Medulla oblongata (tissue), 1 donor: ENCODE measurements at regions not wholly inside any gene's neighbourhood (a gene's known extent, or its start where the extent isn't known, plus 50 kb on each side); places are given as distances from the start of the nearest gene placed in this dataset.
"Not testable (repeated sequence)": the region's sequence is repeated elsewhere in the genome, so short reads cannot be mapped to it uniquely, and the experiment has no call there.

ENCODE experiments used
- DNase-seq: peaks from one replicate; pipeline ENCODE4 v3.0.0-alpha.2; 2015; ENCODE audit errors: extremely low spot score

DNA sequence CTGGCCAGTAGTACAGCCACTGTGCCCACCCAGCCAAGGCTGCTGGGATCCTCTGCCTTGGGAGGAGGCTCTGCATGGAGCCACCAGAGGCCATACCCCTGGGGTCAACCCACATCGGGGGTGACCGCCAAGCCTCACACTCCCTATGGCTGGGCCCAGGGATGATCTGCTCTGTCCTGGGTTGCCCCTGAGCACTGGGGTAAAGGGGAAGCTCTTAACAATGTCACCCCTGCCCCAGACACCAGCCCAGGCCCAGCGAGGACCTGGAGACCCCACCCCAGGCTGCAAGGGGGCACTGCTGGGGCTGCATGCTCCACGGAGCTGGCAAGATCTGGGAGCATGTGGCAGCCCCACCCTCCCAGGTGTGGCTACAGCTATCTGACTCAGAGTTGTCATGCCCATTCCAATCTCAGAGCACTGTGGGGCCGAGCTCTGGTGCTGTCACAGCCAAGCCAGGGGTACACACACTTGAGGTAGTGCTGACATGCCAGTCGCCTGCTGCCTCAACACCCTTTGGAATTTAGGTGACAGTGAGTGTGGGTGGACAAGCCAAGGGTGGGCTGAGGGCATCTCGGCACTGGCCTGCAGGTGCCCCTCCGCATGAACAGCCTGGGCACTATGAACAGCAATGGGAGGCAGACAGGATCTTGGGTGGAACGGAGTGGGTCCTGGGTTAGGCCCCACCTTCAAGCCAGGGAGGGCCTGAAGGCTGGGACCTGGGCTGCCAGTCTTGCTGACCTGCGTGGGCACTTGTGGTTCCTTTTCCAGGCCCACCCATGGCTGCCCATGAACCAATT lies 427.7 kb downstream of the LRRIQ3 start:
- no peak for DNase-seq

DNA sequence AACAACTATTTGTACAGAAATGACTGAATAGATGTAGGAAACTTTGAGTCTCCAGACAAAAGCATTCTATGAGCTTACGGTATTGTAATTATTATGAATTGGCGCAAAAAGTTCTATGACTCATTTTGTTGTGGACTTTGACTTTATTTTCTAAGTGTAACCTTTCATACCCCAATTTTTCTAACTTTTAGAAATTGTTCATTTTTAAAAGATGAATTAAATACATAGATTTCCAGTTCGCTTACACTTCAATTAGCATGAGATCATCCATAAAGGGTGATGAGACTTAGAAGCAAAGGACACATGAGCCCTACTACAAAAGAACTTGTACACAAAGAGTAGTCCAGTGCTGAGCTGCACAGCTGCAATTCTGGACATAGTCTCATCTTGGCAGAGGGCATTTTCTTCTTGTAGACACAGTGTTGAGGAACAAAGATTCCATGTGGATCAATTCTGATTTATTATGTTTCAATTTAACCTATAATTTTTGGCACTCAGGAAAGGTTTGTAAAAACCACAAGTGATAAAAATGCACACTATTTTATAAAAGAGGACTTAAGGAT lies 431.1 kb downstream of the LRRIQ3 start:
- DNase-seq: no peak

DNA sequence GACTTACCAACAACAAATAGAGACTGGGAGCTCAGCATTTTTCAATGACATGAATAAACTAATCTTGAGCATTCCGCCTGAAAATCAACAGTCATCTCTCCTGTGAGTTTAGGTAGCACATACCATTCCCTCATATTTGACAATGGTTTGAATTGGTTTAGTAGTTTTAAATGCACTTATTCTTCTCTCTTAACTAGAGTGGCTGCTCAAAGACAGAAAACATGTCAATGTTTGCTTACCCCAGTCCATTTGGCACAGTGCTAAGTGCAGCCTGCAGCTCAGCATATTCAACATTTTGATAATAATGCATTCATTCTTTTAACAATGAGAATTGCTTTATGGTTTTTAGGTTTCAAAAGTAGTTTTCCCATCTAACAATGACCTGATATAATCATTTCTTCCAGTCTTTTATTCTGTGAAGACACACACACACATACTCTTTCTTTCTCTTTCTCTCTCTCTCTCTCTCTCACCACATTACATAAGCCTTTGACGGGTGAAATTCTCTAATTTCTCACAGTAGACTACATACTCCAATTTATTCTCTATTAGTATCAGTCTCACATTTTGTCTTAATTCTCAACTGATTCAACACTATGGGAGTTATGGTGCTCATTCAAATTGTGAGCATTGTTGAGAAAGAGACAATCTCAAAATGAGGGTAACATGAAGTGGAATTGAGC lies 432.3 kb downstream of the LRRIQ3 start:
- no peak for DNase-seq

DNA sequence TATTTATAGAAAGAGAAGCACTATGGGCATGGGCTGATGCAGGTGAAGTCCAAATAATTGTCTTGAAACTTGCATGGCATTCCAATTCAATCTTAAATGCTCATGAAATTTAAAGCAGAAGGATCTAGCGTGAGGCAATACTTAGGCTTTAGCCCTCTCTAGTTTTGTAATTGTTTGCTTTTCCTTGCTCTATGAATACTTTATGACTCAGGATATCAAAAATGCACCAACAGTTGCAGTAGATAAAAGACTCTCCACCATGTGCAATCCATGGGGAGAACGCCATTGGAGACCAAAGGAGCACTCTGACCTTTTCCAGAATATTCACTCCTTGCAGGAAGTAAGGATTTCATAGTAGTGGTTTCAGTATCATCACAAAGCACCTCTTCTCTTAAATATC lies 436.4 kb downstream of the LRRIQ3 start:
- no peak for DNase-seq

DNA sequence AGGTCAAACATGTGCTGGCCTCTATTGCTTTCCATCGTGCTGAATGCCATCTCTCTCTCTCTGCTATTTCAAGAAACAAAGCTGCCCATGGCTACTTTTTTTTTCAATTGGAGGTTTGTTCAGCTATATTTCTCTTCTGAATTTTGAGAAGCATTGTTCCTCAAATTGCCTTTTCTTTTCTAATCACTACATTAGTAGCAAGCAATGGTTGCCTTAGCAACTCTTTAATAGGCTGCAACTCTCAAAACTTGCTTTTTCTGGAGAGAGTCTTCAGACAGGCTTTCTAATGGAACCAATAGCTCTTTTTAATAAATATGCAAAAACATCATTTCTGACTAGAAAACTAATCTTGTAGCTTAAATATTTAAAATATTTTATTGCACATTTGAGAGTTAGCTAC lies 439.0 kb downstream of the LRRIQ3 start:
- DNase-seq: no peak

DNA sequence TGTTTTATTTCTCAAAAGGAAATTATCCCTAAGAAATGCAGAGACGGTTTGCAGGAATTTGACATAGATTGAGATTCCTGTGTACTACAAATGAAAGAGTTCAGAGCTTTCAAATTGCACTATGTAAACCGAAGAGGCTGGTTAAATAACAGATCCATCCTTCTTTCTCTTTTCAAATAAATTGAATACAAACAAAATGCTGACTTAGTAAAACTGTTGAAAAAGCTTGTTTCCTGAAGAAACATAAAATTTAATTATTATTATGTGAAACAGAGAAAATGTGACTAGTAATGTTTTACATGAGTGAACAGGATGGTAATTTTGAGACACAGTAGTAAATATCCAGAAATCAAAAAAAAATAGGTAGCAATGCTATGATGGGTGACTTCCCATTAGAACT lies 441.2 kb downstream of the LRRIQ3 start:
- no peak for DNase-seq

DNA sequence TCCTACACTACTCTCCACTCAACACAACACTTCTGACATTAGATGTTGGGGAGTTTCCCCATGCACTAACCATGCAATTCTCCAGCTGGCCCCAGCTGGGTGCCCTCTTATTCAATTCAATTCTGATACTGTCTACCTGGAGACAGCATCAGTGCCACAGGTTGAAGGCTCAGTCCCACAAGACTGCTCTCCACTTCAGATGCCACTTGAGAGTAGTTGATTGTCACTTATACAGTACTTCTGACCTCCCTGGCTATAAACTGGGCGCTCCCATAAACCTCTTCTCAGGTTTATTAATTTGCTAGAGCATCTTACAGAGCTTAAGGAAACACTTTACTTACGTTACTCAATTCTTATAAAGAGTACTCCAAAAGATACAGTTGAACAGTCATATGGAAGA lies 442.3 kb downstream of the LRRIQ3 start:
- DNase-seq: no peak

DNA sequence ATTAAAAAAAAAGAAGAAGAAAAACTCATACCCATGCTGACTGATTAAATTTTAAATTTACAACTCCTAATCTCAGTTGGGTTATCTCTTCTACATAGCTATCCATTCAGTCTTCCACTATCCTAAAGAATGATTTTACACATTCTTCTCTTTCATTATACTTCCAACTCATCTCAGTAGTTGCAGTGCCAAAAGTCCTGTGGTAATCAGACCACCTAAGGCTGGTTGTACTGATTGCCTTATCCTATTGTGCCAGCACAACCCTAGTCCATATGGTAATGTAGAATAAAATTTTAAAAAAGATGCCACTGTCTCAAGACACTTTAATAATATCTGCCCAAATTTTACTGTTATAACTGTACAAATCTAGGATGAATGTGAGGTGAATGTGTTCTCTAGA lies 448.0 kb downstream of the LRRIQ3 start:
- DNase-seq: no peak

DNA sequence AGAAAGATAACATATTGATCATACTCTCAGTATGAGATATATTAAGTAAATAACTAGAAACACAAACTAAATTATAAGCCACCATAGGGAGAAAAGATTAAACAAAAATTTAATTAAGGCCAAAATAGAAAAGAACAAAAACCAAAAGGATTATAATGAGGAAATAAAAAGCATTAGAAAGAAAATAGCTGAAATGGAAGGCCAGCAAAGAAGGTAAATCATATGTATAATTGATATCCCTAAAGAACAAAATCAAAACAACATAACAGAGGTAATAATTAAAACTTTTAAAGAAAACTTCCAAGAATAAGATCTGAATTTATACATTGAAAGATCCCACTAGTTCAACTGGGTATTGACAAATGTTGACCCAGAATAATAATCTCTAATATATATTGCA lies 453.0 kb downstream of the LRRIQ3 start:
- DNase-seq: no peak

DNA sequence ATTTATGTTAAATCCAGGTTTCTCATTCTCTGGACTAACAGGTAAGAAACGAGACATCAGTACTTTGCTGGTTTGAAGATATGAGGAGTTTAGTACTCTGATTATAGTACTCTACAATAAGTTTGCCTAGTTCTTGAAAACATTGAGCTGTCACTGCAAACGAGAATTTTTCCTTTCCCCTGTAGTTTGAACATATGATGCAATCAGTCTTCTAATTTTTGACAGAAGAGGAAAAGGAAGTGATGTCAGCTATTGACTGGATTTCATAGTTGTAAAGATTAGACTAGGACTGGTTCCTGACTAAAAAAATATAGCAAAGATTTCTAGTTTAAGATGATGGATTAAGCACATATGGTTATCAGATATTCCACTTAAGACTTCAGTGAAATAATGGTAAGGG lies 461.9 kb downstream of the LRRIQ3 start:
- no peak for DNase-seq

DNA sequence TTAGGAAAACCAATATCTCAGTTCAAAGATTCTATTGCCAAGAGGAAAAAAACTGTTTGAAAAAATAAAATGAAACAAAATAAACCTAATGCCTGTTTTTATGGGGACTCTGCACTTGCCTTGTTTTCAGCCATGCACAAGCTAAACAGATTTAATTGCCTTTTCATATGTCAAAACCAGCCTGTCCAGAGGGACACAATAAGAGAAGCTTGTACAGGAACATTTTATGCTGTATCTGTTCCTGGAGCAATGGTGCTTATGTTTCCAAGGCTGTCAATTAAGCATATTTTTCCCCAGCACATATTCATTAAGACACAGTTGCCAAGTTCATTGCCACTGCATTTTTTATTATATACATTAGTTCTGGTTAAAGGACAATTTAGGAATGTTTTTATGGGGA lies 470.9 kb downstream of the LRRIQ3 start:
- no peak for DNase-seq

DNA sequence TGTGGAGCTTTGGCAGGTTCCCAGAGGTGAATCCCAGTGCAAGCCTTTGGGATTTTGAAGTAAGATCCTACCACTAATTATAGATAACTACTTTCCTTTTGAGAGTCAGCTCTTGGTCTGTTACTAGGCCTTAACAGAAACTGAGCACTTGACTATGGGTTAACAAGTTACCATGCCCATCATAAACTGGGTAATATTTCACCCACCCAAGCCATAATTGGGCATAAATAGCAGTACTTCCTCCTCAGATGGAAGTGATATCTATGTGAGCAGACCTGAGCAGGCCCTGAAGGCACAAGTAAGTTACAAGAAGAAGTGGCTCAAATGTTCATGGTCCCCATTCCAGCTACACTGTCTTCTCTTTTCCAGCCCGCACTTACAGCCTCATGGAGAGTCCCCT lies 475.9 kb downstream of the LRRIQ3 start:
- no peak for DNase-seq

DNA sequence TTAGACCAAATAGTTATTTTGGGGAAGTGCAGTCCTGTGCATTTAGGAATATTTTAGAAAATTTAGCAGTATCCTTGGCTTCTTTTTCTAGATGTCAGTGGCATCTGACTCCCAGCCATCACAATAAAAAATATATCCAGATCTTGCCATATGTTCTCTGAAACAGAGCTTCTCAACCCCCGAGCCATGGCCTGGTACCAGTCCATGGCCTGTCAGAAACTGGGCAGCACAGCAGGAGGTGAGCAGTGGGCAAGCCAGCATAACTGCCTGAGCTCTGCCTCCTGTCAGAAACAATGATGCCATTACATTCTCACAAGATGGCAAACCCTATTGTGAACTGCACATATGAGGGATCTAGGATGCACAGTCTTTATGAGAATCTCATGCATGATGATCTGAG lies 480.0 kb downstream of the LRRIQ3 start:
- no peak for DNase-seq

DNA sequence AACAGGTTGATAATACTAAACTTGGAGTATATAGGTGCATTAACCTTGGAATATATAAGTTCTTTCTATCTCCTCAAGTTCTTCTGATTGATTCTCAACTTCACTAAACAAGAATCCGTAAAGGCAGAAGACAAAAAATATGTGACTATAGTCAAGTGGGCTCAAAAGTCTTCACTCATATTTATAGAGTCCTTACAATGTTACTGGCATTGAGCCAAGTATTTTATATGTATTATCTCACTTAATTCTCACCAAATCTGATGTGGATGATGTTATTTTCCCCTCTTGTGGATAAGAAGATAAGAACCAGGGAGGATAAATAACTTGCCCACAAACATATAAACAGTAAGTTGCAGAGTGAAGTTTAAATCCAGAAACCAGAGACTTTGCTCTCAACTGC lies 486.9 kb downstream of the LRRIQ3 start:
- no peak for DNase-seq

DNA sequence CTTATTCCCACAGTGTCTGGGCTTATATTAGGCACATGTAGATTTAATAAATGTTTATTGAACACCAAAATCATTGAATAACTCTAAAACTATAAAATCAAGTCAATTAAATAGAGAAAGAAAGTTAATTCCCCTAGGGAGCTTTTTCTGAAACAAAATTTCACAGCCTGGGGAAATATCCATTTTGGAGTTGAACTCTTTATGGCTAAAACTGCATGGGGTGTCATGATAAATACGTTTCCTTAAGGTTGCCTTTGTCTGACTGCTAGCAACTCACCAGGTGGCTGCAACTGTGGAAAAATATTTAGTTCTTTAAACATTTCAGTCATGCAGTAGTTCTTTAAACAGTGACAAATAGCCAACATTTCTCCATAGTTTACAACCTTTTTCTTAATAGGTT lies 496.1 kb downstream of the LRRIQ3 start:
- no peak for DNase-seq

DNA sequence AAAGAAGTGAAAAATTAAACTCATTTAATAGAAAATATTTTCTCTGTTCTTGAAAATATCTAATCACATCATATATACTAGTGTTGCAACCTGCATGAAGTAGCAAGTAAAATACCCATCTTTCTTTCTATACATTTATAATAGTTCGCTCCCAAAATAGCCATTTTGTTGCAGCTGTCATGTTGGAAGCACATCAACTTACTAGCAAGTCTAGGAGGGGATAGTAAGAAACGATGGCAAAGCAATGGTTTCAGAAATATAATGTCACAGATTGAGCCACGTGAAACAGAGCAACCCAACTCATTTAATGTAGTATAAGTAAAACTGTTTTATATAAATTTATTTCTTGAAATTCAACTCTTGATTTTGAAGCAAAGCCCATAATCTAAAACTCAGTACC lies 521.8 kb downstream of the LRRIQ3 start:
- no peak for DNase-seq

DNA sequence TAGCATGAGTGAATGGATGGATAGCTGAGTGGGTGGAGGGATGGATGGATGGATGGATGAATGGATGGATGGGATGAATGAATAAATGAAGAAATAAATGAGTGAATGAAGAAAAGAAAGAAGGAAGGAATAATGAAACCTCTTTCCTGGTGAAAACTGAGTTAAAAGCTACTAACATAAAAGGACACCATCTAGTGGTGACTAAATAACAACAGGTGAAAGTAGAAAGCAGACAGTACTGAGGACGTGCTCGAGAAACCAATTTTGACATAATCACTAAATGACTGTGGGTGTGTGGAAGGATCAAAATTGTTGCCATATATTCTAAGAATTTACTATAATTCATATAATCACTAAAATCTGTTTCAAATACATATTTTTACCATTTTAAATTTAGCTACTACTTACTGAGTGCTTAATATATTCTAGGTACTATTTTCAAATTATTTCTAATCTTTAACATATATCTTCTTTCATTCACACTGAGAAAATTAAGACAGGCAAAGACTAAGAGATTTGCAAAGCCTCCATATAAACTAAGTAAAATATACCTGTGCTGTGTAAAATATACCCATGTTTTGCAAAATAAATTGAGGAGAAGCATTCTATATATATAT lies 522.9 kb downstream of the LRRIQ3 start:
- peak; percentile 8 for DNase-seq

DNA sequence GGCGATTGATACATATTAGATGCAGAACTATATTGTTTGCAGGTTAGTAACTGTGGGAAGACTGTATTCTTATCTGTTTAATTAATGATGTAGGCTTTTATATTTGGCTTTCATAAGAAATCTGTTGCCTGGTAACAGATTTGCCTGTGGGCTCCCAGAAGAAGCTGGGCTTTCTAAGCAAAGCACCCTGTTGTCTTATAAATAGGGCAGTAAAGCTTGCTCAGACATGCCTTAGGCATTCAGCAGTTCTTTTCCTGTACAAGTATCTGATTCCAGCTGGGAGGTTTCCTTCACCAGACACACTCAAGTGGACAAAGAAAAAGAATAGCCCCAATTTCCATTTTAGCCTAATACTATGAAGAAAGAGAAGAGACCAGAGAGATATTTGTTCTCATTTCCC lies 524.0 kb downstream of the LRRIQ3 start:
- DNase-seq: no peak

DNA sequence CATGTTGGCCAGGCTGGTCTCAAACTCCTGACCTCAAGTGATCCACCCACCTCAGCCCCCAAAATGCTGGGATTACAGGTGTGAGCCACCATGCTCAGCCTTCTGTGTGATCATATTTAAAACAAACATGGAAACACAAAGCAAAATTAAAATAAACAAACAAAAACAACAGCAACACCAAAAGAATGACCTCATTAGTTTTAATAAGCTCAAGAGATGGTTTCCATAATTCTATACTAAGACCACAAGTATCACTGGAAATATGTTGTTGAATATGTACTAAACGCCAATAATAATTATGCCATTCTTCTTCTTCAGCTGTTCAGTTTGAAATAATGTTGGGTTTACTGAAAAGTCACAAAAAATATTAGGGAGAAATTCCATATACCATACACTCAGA lies 526.4 kb downstream of the LRRIQ3 start:
- no peak for DNase-seq

DNA sequence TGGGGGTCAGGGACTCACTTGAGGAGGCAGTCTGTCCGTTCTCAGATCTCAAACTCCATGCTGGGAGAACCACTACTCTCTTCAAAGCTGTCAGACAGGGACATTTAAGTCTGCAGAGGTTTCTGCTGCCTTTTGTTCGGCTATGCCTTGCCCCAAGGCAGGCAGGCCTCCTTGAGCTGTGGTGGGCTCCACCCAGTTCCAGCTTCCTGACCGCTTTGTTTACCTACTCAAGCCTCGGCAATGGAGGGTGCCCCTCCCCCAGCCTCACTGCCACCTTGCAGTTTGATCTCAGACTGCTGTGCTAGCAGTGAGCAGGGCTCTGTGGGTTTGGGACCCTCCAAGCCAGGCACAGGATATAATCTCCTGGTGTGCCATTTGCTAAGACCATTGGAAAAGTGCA lies 530.0 kb downstream of the LRRIQ3 start:
- not testable (repeated sequence) for DNase-seq

DNA sequence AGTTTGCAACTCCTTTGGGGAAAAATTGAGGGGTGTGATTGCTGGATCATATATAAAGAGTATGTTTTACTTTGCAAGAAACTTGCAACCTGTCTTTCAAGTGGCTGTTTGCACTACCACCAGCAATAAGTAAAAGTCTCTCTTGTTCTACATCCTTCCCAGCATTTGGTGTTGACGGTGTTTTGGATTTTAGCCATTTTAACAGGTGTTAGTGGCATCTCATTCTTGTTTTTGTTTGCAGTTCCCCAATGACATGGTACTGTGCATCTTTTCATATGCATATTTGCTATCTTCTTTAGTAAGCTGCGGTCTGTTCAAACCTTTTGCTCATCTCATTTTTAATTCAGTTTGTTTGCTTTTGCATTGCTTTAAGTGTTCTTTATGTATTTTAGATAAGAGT lies 535.5 kb downstream of the LRRIQ3 start:
- DNase-seq: no peak

DNA sequence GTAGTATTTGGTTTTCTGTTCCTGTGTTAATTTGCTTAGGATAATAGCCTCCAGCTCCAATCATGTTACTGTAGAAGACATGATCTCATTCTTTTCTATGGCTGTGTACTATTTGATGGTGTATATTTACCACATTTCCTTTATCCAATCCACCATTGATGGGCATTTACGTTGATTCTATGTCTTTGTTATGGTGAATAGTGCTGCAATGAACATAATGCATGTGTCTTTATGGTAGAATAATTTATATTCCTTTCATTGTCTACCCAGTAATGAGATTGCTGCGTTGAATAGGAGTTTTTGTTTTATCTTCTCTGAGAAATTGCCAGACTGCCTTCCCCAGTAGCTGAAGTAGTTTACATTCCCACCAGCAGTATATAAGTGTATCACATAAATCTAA lies 538.8 kb downstream of the LRRIQ3 start:
- no peak for DNase-seq

DNA sequence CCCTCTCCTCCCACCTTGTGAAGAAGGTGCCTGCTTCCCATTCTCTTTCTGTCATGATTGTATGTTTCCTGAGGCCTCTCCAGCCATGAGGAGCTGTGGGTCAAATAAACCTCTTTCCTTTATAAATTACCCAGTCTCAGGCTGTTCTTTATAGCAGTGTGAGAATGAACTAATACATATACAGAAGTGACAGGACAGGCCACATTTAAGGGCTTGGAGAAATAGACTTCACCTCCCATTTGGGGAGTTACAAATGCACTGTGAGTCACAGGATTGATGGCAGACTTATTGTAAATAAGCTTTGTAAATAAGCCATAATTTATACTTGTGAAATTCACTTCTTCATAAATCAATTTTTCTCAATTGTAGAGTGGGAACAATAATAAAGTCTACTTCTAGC lies 543.3 kb downstream of the LRRIQ3 start:
- DNase-seq: no peak
